HG02759 (cell line): ENCODE measurements at regions not wholly inside any gene's neighbourhood (a gene's known extent, or its start where the extent isn't known, plus 50 kb on each side); places are given as distances from the start of the nearest gene placed in this dataset.

Experiments used
- ATAC-seq: cut with Tn5 transposase; IDR thresholded peaks from one replicate; pipeline ENCODE4 v1.9.1; 2021; ENCODE audit warnings: mild to moderate bottlenecking, moderate library complexity; ENCODE audit not compliant: unreplicated experiment

GRCh38 chr4:23278845-23279244 is 586.1 kb downstream of the GBA3 start:
- no peak for ATAC-seq

GRCh38 chr4:23276076-23276475 is 583.3 kb downstream of the GBA3 start:
- ATAC-seq = no peak

- ATAC-seq = no peak
Observed at GRCh38 chr4:23269566-23269965, 576.8 kb downstream of the GBA3 start.

GRCh38 chr4:23268072-23268771 is 575.5 kb downstream of the GBA3 start:
- ATAC-seq = no peak

- no peak for ATAC-seq
Observed at GRCh38 chr4:23266401-23266800, 573.7 kb downstream of the GBA3 start.

- no peak for ATAC-seq
Observed at GRCh38 chr4:23260511-23260910, 567.8 kb downstream of the GBA3 start.

GRCh38 chr4:23245203-23245832 is 552.6 kb downstream of the GBA3 start:
- no peak for ATAC-seq

GRCh38 chr4:23242962-23243361 is 550.2 kb downstream of the GBA3 start:
- ATAC-seq = no peak

- no peak for ATAC-seq
Observed at GRCh38 chr4:23241408-23241807, 548.7 kb downstream of the GBA3 start.

- no peak for ATAC-seq
Observed at GRCh38 chr4:23238848-23239247, 546.1 kb downstream of the GBA3 start.

GRCh38 chr4:23237771-23238170 is 545.0 kb downstream of the GBA3 start:
- ATAC-seq = no peak

GRCh38 chr4:23235628-23236390 is 543.1 kb downstream of the GBA3 start:
- ATAC-seq = no peak

GRCh38 chr4:23234716-23235115 is 542.0 kb downstream of the GBA3 start:
- no peak for ATAC-seq

GRCh38 chr4:23234018-23234417 is 541.3 kb downstream of the GBA3 start:
- no peak for ATAC-seq

- no peak for ATAC-seq
Observed at GRCh38 chr4:23233596-23233995, 540.9 kb downstream of the GBA3 start.

- no peak for ATAC-seq
Observed at GRCh38 chr4:23232987-23233386, 540.2 kb downstream of the GBA3 start.

GRCh38 chr4:23225564-23225963 is 532.8 kb downstream of the GBA3 start:
- ATAC-seq = no peak

- no peak for ATAC-seq
Observed at GRCh38 chr4:23224684-23225420, 532.1 kb downstream of the GBA3 start.

- no peak for ATAC-seq
Observed at GRCh38 chr4:23220911-23221310, 528.2 kb downstream of the GBA3 start.

GRCh38 chr4:23219779-23220408 is 527.2 kb downstream of the GBA3 start:
- ATAC-seq = no peak

GRCh38 chr4:23213198-23213597 is 520.5 kb downstream of the GBA3 start:
- ATAC-seq = no peak
